Gastrocnemius medialis (tissue), 4 donors: ENCODE measurements at regions not wholly inside any gene's neighbourhood (a gene's known extent, or its start where the extent isn't known, plus 50 kb on each side); places are given as distances from the start of the nearest gene placed in this dataset.

ENCODE experiments used
- POLR2A ChIP-seq, 2 donors: fragments of 450-650 bp; IDR thresholded peaks; one replicate each; pipeline ENCODE4 v1.6.1; 2017; ENCODE audit warnings: antibody characterized with exemption in 2 of 2, mild to moderate bottlenecking in 2 of 2, moderate library complexity in 2 of 2
- TF ChIP-seq, protein P1 (sequence below), 5 experiments: fragments of 450-650 bp in 3 of 5; fragments of 200-600 bp in 2 of 5; sonication (generic) in 2 of 5; IDR thresholded peaks in 4 of 5; conservative IDR thresholded peaks in 1 of 5; 1 replicate in 4 of 5; 2 replicates in 1 of 5; pipeline ENCODE4 v1.5.1; 2016 to 2019; ENCODE audit warnings: antibody characterized with exemption in 5 of 5, mild to moderate bottlenecking in 3 of 5, moderate library complexity in 3 of 5

DNA sequence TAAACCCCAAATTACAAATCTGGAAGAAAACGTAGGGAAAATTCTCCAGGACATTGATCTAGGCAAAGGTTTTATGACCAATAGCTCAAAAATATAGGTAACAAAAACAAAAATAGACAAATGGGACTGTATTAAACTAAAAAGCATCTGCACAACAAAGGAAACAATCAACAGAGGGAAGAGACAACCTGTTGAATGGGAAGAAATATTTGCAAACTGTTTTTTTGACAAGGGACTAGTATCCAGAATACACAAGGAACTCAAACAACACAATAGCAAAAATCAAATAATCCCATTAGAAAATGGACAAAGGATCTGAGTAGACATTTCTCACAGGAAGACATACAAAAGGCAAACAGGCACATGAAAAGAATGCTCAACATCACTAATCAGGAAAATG lies 386.3 kb downstream of the ENC1 start:
- TF ChIP-seq POLR2A (IDR thresholded peaks at IDR 0.05): no peak
- TF ChIP-seq, protein P1, sequence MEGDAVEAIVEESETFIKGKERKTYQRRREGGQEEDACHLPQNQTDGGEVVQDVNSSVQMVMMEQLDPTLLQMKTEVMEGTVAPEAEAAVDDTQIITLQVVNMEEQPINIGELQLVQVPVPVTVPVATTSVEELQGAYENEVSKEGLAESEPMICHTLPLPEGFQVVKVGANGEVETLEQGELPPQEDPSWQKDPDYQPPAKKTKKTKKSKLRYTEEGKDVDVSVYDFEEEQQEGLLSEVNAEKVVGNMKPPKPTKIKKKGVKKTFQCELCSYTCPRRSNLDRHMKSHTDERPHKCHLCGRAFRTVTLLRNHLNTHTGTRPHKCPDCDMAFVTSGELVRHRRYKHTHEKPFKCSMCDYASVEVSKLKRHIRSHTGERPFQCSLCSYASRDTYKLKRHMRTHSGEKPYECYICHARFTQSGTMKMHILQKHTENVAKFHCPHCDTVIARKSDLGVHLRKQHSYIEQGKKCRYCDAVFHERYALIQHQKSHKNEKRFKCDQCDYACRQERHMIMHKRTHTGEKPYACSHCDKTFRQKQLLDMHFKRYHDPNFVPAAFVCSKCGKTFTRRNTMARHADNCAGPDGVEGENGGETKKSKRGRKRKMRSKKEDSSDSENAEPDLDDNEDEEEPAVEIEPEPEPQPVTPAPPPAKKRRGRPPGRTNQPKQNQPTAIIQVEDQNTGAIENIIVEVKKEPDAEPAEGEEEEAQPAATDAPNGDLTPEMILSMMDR (IDR thresholded peaks at IDR 0.05 in 4 of 5, conservative IDR thresholded peaks at IDR 0.05 in 1 of 5): no peak
